ENCODE measurements at regions not wholly inside any gene's neighbourhood (a gene's known extent, or its start where the extent isn't known, plus 50 kb on each side); places are given as distances from the start of the nearest gene placed in this dataset.

DNA sequence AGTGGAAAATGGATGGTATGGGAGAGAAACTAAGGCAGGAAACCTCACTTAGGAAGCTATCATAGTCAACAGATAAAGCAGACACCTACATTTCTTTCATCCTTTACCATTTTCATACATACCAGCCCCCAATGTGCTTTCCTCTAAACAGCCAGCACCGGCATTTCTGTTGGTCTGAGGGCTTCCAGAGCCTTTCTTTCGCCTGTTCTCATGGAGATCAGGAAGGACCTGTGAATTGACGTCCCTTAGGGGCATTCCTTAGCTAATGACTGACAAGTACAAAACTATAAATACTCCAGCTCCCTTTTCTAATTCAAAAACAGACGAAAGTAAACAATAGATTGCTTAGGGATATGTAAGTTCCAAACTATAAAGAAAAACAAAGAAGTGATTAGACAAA lies 215.5 kb upstream of the CNKSR2 start:
- Histone ChIP-seq H3K9ac (no peak overlapping the region), H3K4me1 (no peaks in the 10 kb centered on the region), H3K36me3 (no peaks in the 10 kb centered on the region), H3K27me3 (no peaks in the 10 kb centered on the region), H3K79me2 (ENCODE audit: low read depth) (no peaks in the 10 kb centered on the region), H4K20me1 (ENCODE audit: low read depth) (no peaks in the 10 kb centered on the region), H3K9me3 (ENCODE audit: low read depth) (no peaks in the 10 kb centered on the region), H3K27ac (no peak overlapping the region), H2AFZ (replicated peaks) (no peak overlapping the region), H3F3A (ENCODE audit: low read depth) (no peaks in the 10 kb centered on the region), H3K4me2 (no peak overlapping the region), H3K4me3 (no peak overlapping the region)
- no peak overlapping the region for H3K4me3 Mint-ChIP-seq
- no peaks in the 10 kb centered on the region for H3K27me3 Mint-ChIP-seq (ENCODE audit: insufficient read depth, low read depth)
- DNase-seq (ENCODE audit: low spot score) = no peak
- TF ChIP-seq, protein P1, sequence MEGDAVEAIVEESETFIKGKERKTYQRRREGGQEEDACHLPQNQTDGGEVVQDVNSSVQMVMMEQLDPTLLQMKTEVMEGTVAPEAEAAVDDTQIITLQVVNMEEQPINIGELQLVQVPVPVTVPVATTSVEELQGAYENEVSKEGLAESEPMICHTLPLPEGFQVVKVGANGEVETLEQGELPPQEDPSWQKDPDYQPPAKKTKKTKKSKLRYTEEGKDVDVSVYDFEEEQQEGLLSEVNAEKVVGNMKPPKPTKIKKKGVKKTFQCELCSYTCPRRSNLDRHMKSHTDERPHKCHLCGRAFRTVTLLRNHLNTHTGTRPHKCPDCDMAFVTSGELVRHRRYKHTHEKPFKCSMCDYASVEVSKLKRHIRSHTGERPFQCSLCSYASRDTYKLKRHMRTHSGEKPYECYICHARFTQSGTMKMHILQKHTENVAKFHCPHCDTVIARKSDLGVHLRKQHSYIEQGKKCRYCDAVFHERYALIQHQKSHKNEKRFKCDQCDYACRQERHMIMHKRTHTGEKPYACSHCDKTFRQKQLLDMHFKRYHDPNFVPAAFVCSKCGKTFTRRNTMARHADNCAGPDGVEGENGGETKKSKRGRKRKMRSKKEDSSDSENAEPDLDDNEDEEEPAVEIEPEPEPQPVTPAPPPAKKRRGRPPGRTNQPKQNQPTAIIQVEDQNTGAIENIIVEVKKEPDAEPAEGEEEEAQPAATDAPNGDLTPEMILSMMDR (IDR thresholded peaks at IDR 0.05) = no peak
- TF ChIP-seq EZH2 (IDR thresholded peaks at IDR 0.05) (no peak), EZH2phosphoT487 (IDR thresholded peaks at IDR 0.05) (no peak)
- no peaks in the 10 kb centered on the region for H3K9me3 Mint-ChIP-seq
- no peak overlapping the region for H3K27ac Mint-ChIP-seq
- no peaks in the 10 kb centered on the region for H3K36me3 Mint-ChIP-seq
- H3K4me1 Mint-ChIP-seq = no peaks in the 10 kb centered on the region

GRCh38 chrX:21166272-21166982 lies 207.8 kb upstream of the CNKSR2 start:
- no peak overlapping the region for H2AFZ ChIP-seq (replicated peaks)
- H4K20me1 ChIP-seq (ENCODE audit: low read depth) = no peaks in the 10 kb centered on the region
- H3K9me3 ChIP-seq (ENCODE audit: low read depth) = peaks cover 7% of the 10 kb centered on the region
- no peak for TF ChIP-seq EZH2 (IDR thresholded peaks at IDR 0.05)
- TF ChIP-seq, protein P1 (IDR thresholded peaks at IDR 0.05) = no peak
- TF ChIP-seq EZH2phosphoT487 (IDR thresholded peaks at IDR 0.05) = no peak
- H3K36me3 Mint-ChIP-seq = no peaks in the 10 kb centered on the region
- H3K27ac ChIP-seq = no peak overlapping the region
- H3K4me3 ChIP-seq = no peak overlapping the region
- no peak overlapping the region for H3K9ac ChIP-seq
- no peaks in the 10 kb centered on the region for H3K27me3 Mint-ChIP-seq (ENCODE audit: insufficient read depth, low read depth)
- no peak overlapping the region for H3K4me2 ChIP-seq
- H3K79me2 ChIP-seq (ENCODE audit: low read depth) = no peaks in the 10 kb centered on the region
- no peaks in the 10 kb centered on the region for H3K9me3 Mint-ChIP-seq
- H3F3A ChIP-seq (ENCODE audit: low read depth) = no peaks in the 10 kb centered on the region
- no peaks in the 10 kb centered on the region for H3K36me3 ChIP-seq
- H3K4me3 Mint-ChIP-seq = no peak overlapping the region
- no peaks in the 10 kb centered on the region for H3K27me3 ChIP-seq
- no peak overlapping the region for H3K27ac Mint-ChIP-seq
- H3K4me1 ChIP-seq = peaks cover 4% of the 10 kb centered on the region
- H3K4me1 Mint-ChIP-seq = no peaks in the 10 kb centered on the region
- no peak for DNase-seq (ENCODE audit: low spot score)

- no peak for DNase-seq (ENCODE audit: low spot score)
- Histone ChIP-seq H4K20me1 (ENCODE audit: low read depth) (no peaks in the 10 kb centered on the region), H3K27me3 (no peaks in the 10 kb centered on the region), H3K79me2 (ENCODE audit: low read depth) (no peaks in the 10 kb centered on the region), H2AFZ (replicated peaks) (no peak overlapping the region), H3K4me1 (peaks cover 4% of the 10 kb centered on the region), H3K27ac (no peak overlapping the region), H3K4me3 (no peak overlapping the region), H3F3A (ENCODE audit: low read depth) (no peaks in the 10 kb centered on the region), H3K9ac (no peak overlapping the region), H3K9me3 (ENCODE audit: low read depth) (peaks cover 7% of the 10 kb centered on the region), H3K36me3 (no peaks in the 10 kb centered on the region), H3K4me2 (no peak overlapping the region)
- TF ChIP-seq EZH2 (IDR thresholded peaks at IDR 0.05) = no peak
- TF ChIP-seq, protein P1 (IDR thresholded peaks at IDR 0.05) = no peak
- no peak for TF ChIP-seq EZH2phosphoT487 (IDR thresholded peaks at IDR 0.05)
- H3K9me3 Mint-ChIP-seq = no peaks in the 10 kb centered on the region
- H3K4me1 Mint-ChIP-seq = no peaks in the 10 kb centered on the region
- no peak overlapping the region for H3K4me3 Mint-ChIP-seq
- no peak overlapping the region for H3K27ac Mint-ChIP-seq
- no peaks in the 10 kb centered on the region for H3K36me3 Mint-ChIP-seq
- H3K27me3 Mint-ChIP-seq (ENCODE audit: insufficient read depth, low read depth) = no peaks in the 10 kb centered on the region
Measured at GRCh38 chrX:21167011-21167410, 207.2 kb upstream of the CNKSR2 start.
